K562 (cell line): ENCODE measurements at regions not wholly inside any gene's neighbourhood (a gene's known extent, or its start where the extent isn't known, plus 50 kb on each side); places are given as distances from the start of the nearest gene placed in this dataset.

Experiments
- ATAC-seq: fragments of 200-7000 bp; cut with Tn5 transposase; 3 replicates; pipeline ENCODE4 v1.9.1; 2020; ENCODE audit warnings: moderate library complexity
- BruUV-seq: library from RNA; stranded (reverse); fragments of 400-500 nt; replicated peaks from 2 replicates; lab custom pipeline; 2021; lab: Mats Ljungman, UMichigan
- CTCF ChIA-PET: fragments of 300-600 bp; formaldehyde crosslinking; extraction: SDS; loops from one replicate; lab custom pipeline; 2021; ENCODE audit warnings: low intra/inter-chr PET ratio; lab: Yijun Ruan, JAX
- POLR2A ChIA-PET: fragments of 300-600, 350-650 bp; sonication (Branson Sonifier 250); formaldehyde crosslinking; extraction: SDS; loops from one replicate; lab custom pipeline; 2021; ENCODE audit warnings: antibody characterized with exemption, inconsistent platforms; lab: Yijun Ruan, JAX
- DNase-seq, 4 experiments: peaks; one replicate each; pipeline versions ENCODE4 v3.0.0 to v3.0.0-alpha.2; 2011 to 2018; ENCODE audit warnings: low spot score in 3 of 4, mixed read lengths in 3 of 4; ENCODE audit errors: extremely low read depth in 1 of 4
- FAIRE-seq: peaks from 2 replicates; lab custom pipeline; 2011; peaks lifted over from hg19 to GRCh38; lab: Jason Lieb, UNC
- H2AFZ ChIP-seq: 2 replicates; pipeline ENCODE4 v1.6.0; 2011; ENCODE audit warnings: low read depth, low read length, control low read depth, inconsistent platforms
- H3K27ac ChIP-seq: fragments of 200-600 bp; 3 replicates; pipeline ENCODE4 v1.8.0; 2011; ENCODE audit warnings: low read depth, mild to moderate bottlenecking, control low read depth, inconsistent platforms, low read length, moderate library complexity, mixed read lengths; ENCODE audit errors: extremely low read depth
- H3K27me3 ChIP-seq, 2 experiments: fragments of 300-600 bp in 1 of 2; 2 replicates in 1 of 2; 3 replicates in 1 of 2; pipeline versions ENCODE4 v1.6.0 to v1.8.0; 2011; ENCODE audit warnings: inconsistent platforms in 2 of 2, low read length in 2 of 2, mild to moderate bottlenecking in 1 of 2, mixed read lengths in 1 of 2, moderate library complexity in 1 of 2; ENCODE audit not compliant: control insufficient read depth in 2 of 2, insufficient read depth in 2 of 2
- H3K36me3 ChIP-seq: fragments of 300-600 bp; 3 replicates; pipeline ENCODE4 v1.8.0; 2011; ENCODE audit warnings: mild to moderate bottlenecking, low read length, inconsistent platforms; ENCODE audit not compliant: control insufficient read depth, insufficient read depth
- H3K4me1 ChIP-seq, 2 experiments: fragments of 200-600 bp in 1 of 2; replicated peaks in 1 of 2; 2 replicates in 1 of 2; 3 replicates in 1 of 2; pipeline versions ENCODE4 v1.5.1 to v1.8.0; 2011; ENCODE audit warnings: inconsistent platforms in 2 of 2, low read length in 2 of 2, mild to moderate bottlenecking in 1 of 2, mixed read lengths in 1 of 2, moderate library complexity in 1 of 2; ENCODE audit not compliant: control insufficient read depth in 2 of 2, insufficient read depth in 2 of 2
- H3K4me2 ChIP-seq: 2 replicates; pipeline ENCODE4 v1.6.1; 2011; ENCODE audit warnings: low read length, control low read depth, inconsistent platforms, mixed read lengths; ENCODE audit not compliant: insufficient read depth
- H3K4me3 ChIP-seq: fragments of 200-600 bp; sonication (generic), shearing (Covaris generic); 2 replicates; pipeline ENCODE4 v1.5.1; 2016; ENCODE audit warnings: control low read depth, inconsistent platforms
- H3K79me2 ChIP-seq: fragments of 200-600 bp; 3 replicates; pipeline ENCODE4 v1.8.0; 2011; ENCODE audit warnings: low read length, inconsistent platforms; ENCODE audit not compliant: control insufficient read depth, insufficient read depth
- H3K9ac ChIP-seq, 2 experiments: 2 replicates each; pipeline versions ENCODE4 v1.6.0 to v1.6.1; 2011; ENCODE audit warnings: low read depth in 2 of 2, low read length in 2 of 2, control low read depth in 1 of 2, inconsistent platforms in 1 of 2, mild to moderate bottlenecking in 1 of 2, mixed read lengths in 1 of 2; ENCODE audit not compliant: insufficient read depth in 1 of 2
- H3K9me1 ChIP-seq: one replicate; pipeline ENCODE4 v1.6.0; 2011; ENCODE audit warnings: inconsistent platforms, mild to moderate bottlenecking, low read length, moderate library complexity; ENCODE audit not compliant: control insufficient read depth, insufficient read depth
- H3K9me3 ChIP-seq: replicated peaks from 2 replicates; pipeline ENCODE4 v1.5.1; 2011; ENCODE audit warnings: low read depth, low read length, inconsistent platforms; ENCODE audit not compliant: control insufficient read depth, insufficient read depth
- H4K20me1 ChIP-seq: replicated peaks from 2 replicates; pipeline ENCODE4 v1.6.1; 2011; ENCODE audit warnings: low read length, inconsistent platforms, mixed read lengths; ENCODE audit not compliant: control insufficient read depth, insufficient read depth
- BCL6 ChIP-seq: fragments of 250-450 bp; sonication (Bioruptor Pico); IDR thresholded peaks from 2 replicates; pipeline ENCODE4 v1.4.0; 2020
- NFRKB ChIP-seq: fragments of 450-650 bp; IDR thresholded peaks from 2 replicates; pipeline ENCODE4 v1.6.1; 2016; ENCODE audit warnings: low read depth
- PML ChIP-seq: IDR thresholded peaks from 2 replicates; pipeline ENCODE4 v1.6.1; 2012; ENCODE audit warnings: low read length, inconsistent platforms
- POLR3A ChIP-seq: IDR thresholded peaks from 2 replicates; pipeline ENCODE4 v1.6.1; 2011; ENCODE audit warnings: borderline replicate concordance, mild to moderate bottlenecking, moderate library complexity; ENCODE audit not compliant: insufficient read length, insufficient read depth; ENCODE audit errors: extremely low read depth
- SMAD3 ChIP-seq: fragments of 450-650 bp; formaldehyde crosslinking; conservative IDR thresholded peaks from 2 replicates; pipeline ENCODE4 v1.4.0; 2020; ENCODE audit warnings: mild to moderate bottlenecking
- U2AF1 ChIP-seq: fragments of 200-400 bp; formaldehyde crosslinking; optimal IDR thresholded peaks from 2 replicates; pipeline ENCODE3; 2017; ENCODE audit warnings: mild to moderate bottlenecking, low read depth, low read length, moderate library complexity
- WHSC1 ChIP-seq: IDR thresholded peaks from one replicate; pipeline ENCODE4 v1.6.1; 2012; ENCODE audit warnings: low read length, control low read depth, inconsistent platforms
- ZFP1 ChIP-seq: fragments of 450-650 bp; formaldehyde crosslinking; IDR thresholded peaks from 2 replicates; pipeline ENCODE4 v1.4.0; 2020; ENCODE audit warnings: mild to moderate bottlenecking, mixed read lengths
- ZNF212 ChIP-seq: fragments of 450-650 bp; formaldehyde crosslinking; IDR thresholded peaks from 2 replicates; pipeline ENCODE4 v1.4.0; 2020; ENCODE audit warnings: mild to moderate bottlenecking
- ZNF436 ChIP-seq: fragments of 250-450, 450-650 bp; sonication (Bioruptor Pico); formaldehyde crosslinking; IDR thresholded peaks from 2 replicates; pipeline ENCODE4 v1.7.0; 2020; ENCODE audit warnings: mild to moderate bottlenecking
- ZNF507 ChIP-seq: conservative IDR thresholded peaks from 2 replicates; pipeline ENCODE4 v1.6.1; 2017; ENCODE audit warnings: missing genetic modification characterization, missing compliant biosample characterization
- WGBS: fragments of 100-300 bp; shearing (Covaris generic); methylation state at CpG from one replicate; pipeline ENCODE4 v1.1.6; 2016; ENCODE audit warnings: low coverage, mixed read lengths; ENCODE audit not compliant: insufficient coverage; ENCODE audit errors: missing lambda C conversion rate; 5-methylcytosine and 5-hydroxymethylcytosine counted together
- in situ Hi-C: fragments of 300-500 bp; cut with MboI; formaldehyde crosslinking; loops from 4 replicates; pipeline ENCODE4 v1.15.0; 2018; ENCODE audit warnings: inconsistent platforms, mixed read lengths
- intact Hi-C: fragments of 100-400 bp; cut with micrococcal nuclease; formaldehyde crosslinking; loops from 2 replicates; pipeline ENCODE4 v1.14.2; 2022
- TF ChIP-seq, protein P1 (sequence below): IDR thresholded peaks from 3 replicates; pipeline ENCODE4 v1.6.1; 2011; ENCODE audit warnings: borderline replicate concordance, mild to moderate bottlenecking; ENCODE audit not compliant: insufficient read length, insufficient read depth
- TF ChIP-seq, protein P2 (sequence below): fragments of 250-450 bp; sonication (Bioruptor Pico); IDR thresholded peaks from 2 replicates; pipeline ENCODE4 v1.9.0; 2021; ENCODE audit warnings: mild to moderate bottlenecking
- TF ChIP-seq, protein P3 (sequence below): fragments of 450-650 bp; IDR thresholded peaks from 2 replicates; pipeline ENCODE4 v1.6.1; 2016; ENCODE audit warnings: low read depth, mild to moderate bottlenecking, moderate library complexity

DNA sequence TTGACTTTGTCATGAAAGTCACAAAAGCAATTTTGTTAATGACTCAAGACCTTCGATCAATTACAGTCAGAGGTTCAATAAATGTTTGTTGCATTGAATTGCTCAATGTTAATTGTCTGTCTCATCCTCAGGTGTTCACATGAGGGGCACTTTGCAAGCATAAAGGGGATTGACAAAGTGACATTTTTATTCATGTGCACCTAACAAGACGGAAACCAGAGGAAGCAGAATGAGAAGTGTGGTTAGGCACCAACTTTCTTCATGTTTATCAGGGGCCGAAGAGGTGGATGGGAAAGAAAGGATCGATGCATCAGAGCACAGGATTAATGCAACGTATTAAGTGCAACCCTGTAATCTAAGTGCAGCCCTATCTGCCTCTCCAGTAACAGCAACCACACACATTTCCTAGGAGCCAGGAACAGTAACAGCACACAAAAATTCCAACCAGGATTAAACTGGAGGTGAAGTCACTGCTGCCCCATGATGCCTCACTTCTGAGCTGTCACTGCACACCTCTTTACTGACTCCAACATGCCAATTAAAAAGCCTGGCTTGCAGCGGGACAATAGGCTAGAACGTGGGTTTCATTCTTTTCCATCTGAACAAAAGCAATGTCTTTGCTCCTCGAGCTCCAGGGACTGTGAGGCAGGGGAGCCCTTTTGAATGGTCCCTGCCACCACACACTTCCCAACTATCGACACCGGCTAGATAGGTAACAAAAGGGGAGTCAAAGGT is 262.7 kb downstream of the CD83 start:
- FAIRE-seq (no peak), DNase-seq (no peak), ATAC-seq (no peak)
- Histone ChIP-seq H3K27ac (no peak overlapping the region), H3K9me1 (no peaks in the 10 kb centered on the region), H3K4me1 (no peaks in the 10 kb centered on the region; a peak in 1 of 5 replicates), H3K4me2 (no peak overlapping the region), H3K36me3 (no peaks in the 10 kb centered on the region), H2AFZ (no peak overlapping the region), H3K4me3 (no peak overlapping the region), H3K27me3 (peaks cover 9 to 14% of the 10 kb centered on the region in 2 experiments; a peak in 4 of 5 replicates), H3K9ac (no peak overlapping the region), H3K9me3 (no peaks in the 10 kb centered on the region), H4K20me1 (no peaks in the 10 kb centered on the region), H3K79me2 (no peaks in the 10 kb centered on the region)
- 14% methylated on average over 10 of the region's 10 CpGs for WGBS
- TF ChIP-seq SMAD3 (CRISPR knock-in tag) (no peak), WHSC1 (no peak), ZFP1 (no peak), ZNF507 (tag) (no peak), BCL6 (no peak), ZNF436 (CRISPR knock-in tag) (no peak), POLR3A (no peak), NFRKB (no peak), U2AF1 (no peak), PML (no peak), ZNF212 (CRISPR knock-in tag) (no peak)
- TF ChIP-seq, protein P1, sequence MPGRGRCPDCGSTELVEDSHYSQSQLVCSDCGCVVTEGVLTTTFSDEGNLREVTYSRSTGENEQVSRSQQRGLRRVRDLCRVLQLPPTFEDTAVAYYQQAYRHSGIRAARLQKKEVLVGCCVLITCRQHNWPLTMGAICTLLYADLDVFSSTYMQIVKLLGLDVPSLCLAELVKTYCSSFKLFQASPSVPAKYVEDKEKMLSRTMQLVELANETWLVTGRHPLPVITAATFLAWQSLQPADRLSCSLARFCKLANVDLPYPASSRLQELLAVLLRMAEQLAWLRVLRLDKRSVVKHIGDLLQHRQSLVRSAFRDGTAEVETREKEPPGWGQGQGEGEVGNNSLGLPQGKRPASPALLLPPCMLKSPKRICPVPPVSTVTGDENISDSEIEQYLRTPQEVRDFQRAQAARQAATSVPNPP = no peak
- TF ChIP-seq, protein P2, sequence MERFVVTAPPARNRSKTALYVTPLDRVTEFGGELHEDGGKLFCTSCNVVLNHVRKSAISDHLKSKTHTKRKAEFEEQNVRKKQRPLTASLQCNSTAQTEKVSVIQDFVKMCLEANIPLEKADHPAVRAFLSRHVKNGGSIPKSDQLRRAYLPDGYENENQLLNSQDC (CRISPR knock-in tag) = no peak
- TF ChIP-seq, protein P3, sequence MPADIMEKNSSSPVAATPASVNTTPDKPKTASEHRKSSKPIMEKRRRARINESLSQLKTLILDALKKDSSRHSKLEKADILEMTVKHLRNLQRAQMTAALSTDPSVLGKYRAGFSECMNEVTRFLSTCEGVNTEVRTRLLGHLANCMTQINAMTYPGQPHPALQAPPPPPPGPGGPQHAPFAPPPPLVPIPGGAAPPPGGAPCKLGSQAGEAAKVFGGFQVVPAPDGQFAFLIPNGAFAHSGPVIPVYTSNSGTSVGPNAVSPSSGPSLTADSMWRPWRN = no peak
- intact Hi-C loops = no loop called here
- ChIA-PET POLR2A (no interaction called here), CTCF (interaction anchor here (0.6 kb wide), 1 partner anchor 904 kb away, joined by 3 read pairs; no protein-coding TSS in a partner anchor)
- in situ Hi-C loops = no loop called here
- BruUV-seq = no TSS peak
